ENCODE measurements at regions not wholly inside any gene's neighbourhood (a gene's known extent, or its start where the extent isn't known, plus 50 kb on each side); places are given as distances from the start of the nearest gene placed in this dataset.

DNA sequence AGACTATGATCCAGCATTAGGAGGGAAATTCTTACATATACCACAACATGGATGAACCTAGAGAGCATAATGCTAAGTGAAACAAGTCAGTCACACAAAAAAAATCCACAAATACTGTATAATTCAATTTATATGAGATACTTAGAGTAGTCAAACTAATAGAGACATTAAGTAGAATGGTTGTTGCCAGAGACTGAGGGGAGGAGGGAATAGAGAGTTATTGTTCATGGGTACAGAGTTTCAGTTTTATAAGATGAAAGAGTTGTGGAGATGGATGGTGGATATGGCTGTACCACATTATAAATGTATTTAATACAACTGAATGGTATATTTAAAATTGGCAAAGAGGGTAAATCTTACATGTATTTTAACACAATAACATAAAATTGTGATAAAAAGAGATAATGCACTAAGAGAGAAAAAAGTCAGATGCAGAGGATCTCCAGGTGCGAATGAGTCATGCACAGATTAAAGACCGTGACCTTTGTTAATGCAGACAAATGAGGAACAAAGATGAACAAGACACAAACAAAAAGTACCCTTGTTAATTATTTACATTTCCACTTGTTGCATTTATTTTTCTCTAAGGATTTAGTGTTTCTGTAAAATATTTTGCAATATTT is 541.7 kb upstream of the MEX3C start:
- DNase-seq, result no peak

DNA sequence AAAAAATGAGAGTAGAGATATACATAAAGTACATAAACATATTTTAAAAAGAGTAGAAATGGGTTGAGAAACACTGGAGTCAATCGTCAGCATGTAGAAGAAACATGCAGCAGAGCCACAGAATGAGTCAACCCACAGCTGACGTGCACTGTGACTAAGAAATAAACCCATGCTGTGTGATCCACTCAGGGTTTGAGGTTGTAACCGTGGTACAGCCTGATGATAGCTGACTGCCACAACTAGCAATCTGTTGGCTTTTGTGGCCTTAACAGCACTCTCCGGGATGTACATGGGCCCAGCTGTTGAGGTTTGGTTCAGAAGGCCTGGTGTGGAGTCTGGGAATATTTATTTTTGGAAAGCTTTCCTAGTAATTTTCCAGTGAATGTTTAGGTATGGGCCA is 554.4 kb upstream of the MEX3C start:
- no peak for DNase-seq

DNA sequence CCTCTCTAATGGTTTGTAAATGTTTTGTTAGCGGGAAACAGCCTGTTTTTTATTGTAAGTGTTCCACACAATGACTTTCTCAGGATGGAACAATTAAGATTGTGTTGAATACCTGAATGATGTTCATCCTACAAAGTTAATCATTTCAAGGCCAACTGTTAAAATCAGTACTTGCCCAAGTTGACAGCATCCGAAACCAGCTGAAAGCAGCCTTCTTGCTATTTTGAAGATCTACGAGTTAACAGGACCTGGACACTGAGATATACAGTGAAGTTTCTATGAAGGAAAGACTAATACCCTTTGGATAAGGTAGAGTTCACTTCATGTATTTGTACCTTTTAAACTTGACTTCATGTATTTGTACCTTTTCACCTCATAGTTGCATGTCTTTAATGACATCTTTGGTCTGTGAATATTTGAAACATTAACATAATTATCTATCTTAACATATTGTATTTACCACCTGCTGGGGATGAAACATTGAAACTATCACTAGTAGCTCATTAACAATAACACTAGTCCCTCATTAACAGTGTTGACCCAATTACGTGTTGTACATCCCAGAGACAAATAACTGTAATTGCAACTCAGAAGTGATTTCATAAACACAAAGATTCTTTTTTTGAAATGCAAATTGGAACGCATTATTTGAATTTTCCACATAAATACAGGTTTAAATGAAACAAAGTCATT is 556.0 kb upstream of the MEX3C start:
- no peak for DNase-seq

DNA sequence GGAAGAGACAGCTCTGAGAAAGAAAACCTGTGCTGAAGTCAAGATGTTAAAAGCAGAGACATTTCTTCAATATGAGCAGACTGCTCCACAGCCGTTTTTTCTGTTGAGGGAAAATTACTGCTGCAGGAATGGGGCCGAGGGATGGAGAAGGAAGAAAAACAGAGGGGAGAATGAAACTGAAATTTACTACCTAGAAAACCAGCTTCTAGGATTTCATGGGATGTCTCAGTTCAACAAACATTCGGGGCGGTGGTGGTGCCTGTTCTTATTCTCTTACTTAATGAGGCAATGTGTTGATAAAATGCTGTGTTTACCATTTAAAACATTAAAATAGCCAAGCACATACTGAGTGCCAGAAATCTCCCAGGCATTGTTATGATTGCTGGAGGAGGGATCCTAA is 557.1 kb upstream of the MEX3C start:
- no peak for DNase-seq

DNA sequence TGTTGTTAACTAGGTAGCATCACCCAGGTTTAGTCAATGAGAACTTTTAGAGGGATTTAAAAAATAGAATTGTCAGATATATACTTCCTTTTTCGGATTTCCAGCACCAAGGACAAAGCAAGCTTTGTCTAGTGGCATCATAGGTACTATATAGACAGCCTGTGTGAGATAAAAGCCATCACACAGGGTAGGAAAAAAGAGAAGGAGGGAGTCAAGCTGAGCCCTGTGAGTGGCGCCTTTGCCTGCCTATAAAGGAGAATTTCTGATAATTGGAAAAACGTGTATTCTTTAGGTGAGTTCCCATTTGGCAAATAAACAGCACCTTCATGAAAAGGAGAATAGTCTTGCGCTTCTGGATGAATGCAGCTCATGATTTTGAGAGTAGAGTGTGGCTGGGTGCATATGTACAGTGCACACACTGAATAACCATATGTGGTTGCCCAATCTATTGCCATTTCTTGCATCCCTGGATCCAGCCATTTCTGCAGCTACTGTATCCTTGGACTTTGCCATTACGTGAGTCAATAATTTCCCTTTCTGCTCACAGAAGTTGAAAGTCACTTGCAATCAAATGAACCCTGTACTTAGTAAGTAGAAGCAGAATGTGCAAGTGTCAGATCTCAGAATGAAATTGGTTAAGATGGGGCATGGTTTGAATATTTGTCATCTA is 559.9 kb upstream of the MEX3C start:
- DNase-seq, result no peak

DNA sequence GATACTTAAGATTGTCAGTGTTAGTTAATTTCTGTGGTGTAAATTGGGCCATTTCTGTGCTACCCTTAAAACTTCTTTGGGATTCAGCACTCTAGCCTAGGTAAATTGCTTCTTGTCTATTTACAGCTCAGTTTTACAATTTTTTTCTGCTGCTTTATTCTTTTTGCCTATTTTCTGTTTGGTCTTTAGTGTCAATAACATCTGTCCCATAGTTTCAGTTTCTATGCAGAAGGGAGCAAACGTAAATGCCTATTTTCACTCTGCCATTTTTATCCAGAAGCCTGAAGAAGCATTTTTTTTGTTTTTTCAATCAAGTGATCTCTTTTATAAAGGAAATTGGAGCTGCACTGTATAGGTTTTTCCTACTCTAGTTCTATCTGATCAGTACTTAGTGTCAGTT is 564.9 kb upstream of the MEX3C start:
- DNase-seq, result no peak

DNA sequence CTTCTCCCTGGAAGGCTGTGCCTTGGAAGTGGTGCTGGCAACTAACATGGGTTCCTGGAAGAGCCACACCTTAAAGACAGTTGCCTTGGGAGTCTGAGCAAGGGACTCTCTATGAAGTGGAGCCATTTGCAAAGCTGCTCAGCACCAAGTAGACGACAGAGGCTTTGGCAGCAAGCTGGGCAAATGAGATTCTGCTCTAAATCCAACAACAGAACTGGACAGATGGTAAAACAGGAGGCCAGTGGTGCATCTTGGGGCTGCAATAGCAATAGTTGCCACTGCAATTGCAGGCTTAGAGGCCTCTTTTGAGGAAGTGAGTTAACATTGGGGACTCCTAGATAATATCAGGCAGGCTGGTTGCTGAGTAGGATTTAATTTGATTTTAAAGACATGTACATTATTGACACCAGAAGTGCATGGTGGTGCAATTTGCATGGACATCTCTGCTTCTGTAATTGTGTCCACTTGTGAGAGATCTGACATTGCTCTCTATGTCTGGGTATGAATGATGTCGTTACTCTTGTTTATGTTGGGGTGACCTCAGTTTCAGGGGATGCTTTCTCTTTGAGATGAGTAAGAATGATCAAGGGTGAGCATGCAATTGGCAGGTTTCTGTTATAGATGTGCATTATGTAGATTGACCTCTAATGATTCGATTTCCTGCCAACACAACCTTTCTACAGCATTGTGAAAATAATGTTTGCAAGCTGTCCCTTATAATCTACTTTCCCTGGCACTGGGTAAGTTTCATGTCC is 568.3 kb upstream of the MEX3C start:
- no peak for DNase-seq

DNA sequence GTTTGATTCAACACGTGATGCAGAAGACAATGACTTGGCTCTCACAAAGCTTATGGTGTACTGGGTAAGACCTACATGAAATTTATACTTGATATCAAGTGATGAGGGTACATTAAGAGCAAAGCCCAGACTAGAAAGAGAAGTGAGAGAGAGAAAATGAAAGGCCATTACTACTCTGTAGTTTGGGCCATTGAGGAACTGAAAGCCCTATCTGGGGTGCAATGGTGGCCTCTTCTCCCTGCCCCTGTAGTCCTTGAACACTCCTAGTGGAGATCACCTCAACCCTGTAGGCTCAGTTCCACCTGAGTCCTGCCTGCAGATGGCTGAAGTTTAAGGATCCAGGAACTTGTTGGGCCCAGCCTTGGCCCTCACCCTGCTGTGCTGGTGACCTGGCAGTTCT is 569.8 kb upstream of the MEX3C start:
- no peak for DNase-seq

DNA sequence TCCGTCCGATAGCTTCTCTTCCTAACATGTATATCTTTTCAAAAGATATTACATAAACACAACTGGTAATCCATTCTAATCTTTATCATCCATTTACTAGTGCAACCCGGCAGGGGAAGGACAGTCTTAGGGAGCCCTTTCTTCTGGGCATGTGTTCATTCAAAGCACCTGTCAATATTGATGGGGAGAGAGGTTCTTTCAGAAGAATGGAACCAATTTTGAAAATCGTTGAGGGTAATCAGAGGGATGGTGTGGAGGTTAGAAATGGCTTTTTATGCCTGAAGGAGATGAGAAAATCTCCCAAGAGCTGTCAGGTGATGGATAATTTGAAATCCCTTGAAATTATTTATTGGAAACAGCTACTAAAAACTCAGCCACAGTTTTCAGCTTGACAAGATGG is 561.9 kb upstream of the DCC start:
- no peak for DNase-seq

DNA sequence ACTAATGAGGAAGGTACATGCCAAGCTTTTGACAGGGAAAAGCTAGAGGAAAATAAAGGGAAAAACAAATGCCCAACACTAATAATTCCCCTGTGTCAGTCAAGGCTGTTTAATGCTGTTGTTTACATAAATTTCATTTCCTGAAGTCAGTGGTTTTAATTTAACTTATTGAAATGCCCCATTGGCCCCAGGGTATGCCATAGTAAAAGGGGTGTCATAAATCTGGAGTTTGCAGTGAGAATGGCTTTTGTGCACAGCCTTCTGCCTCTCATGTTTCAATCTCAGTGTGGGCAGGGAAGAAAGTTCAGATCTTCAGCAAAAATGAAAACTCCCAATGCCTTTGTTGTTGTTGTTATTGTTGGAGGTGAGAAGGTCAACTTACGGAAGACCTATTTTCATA is 550.1 kb upstream of the DCC start:
- DNase-seq, result no peak

DNA sequence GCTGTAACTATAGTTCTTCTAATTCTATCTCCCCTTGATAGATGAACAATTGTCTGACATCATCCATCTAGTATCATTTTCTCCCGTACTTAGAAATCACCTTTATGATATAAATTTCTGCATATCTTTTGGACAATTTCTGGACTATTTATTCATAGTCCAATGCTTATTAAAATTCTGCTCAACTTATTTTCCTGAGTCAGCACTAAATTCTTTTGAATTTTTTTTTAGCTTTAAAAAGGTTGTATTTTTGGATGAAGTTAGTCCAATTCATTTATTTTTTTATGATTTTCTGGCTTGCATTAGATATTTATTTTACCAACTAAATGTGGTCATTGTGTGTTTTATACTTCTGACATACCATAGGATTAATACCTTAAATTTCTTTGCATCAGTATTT is 538.5 kb upstream of the DCC start:
- DNase-seq, result no peak

DNA sequence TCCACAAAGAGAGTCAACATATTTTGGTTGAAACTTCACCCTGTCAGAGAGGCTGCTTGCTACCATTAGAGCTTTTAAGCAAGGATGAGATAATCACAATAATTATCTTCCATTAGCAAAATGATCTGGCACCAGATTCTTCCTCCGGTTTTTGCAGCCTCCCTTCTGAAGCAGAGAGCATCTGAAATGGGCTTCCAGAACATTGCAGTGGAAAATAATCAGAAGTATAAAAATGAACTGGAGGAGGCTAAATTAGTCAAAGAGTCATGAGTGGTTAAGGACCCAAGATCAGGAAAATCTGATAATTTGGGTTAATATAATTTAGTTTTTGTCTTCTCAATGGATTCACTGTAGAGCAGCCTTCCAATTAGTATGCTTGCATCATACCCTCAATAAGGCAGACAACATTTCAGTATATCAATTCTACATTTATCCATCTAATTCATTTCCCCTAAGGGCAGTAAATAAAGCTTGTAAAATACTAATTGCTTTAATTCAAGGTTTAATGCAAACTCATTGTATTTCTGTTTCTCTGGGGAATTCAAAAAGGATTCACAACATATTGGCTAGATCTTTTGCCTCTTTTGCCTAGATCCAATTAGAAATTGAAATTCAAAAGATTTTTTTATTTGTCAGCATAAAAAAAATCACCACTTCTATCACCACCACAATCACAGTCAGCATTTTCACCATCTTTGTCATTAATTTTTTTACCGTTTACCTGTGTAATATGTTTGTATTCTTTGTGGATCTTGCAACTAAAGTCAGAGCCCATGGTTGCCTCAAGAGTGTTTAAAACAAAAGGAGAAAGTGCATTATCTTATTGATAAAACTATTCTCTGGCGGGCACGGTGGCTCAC is 537.2 kb upstream of the DCC start:
- DNase-seq, result no peak

DNA sequence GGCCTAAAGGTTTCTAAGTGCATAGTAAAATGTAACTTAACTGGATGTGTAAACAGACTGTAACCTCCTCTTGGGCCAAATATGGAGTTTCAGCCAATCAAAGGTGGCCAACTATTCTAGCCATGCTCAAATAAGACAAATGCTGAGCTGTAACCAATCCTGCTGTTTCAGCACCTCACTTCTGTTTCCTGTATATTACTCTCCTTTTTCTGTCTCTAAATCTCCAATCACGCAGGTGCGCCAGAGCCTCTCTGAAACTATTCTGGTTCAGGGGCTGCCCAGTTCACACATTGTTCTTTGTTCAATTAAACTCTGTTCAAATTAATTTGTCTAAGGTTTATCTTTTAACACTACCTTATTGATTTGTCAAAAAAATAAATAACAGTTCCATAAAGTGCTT is 532.7 kb upstream of the DCC start:
- no peak for DNase-seq

DNA sequence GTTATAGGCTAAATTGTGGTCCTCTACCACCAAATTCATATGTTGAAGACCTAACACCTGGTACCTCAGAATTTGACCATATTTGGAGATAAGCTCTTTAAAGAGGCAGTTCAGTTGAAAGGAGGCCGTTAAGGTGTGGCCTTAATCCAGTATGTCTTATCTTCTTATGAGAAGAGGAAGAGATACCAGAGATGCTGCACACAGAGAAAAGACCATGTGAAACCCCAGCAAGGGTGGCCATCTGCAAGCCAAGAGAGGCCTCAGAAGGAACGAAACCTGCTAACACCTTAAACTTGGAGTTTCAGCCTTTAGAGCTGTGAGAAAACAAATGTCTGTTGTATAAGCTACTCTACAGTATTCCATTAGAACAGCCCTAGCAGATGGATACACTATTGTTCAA is 528.1 kb upstream of the DCC start:
- DNase-seq, result no peak

DNA sequence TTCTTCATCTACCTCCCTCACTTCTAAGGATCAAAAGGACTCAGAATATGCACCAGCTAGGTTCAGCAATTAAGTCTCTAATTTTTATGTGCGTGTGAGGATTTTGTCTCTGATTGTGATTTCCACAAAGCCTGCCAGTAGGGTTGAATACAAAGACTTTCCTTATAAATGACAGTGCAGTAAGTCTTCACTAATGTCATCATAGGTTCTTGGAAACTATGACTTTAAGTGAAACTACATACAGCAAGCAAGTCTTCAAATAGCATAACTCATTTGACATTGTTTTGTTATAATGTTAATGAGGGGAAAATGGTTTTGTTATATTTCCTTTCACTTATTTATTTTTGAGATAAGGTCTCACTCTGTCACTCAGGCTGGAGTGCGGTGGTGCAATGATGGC is 526.3 kb upstream of the DCC start:
- no peak for DNase-seq

DNA sequence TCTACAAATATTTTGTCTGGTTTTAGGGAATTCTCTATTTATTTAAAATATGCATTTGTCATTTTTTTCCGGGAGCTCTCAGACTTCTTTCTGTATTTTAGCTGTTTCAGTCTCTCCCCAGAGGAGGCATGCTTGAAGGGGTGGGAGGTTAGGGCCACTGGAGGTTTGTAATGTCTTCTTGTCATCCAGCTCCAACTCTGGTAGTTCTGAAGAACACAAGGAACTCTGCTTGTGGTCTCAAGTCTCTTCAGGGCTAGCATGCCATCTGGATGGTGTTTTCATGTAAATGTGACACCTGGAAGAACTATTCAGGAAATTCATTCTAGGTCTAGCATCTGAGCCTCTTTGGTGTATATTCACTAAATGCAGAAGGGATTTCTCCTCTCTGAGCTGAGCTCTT is 518.4 kb upstream of the DCC start:
- DNase-seq, result no peak

DNA sequence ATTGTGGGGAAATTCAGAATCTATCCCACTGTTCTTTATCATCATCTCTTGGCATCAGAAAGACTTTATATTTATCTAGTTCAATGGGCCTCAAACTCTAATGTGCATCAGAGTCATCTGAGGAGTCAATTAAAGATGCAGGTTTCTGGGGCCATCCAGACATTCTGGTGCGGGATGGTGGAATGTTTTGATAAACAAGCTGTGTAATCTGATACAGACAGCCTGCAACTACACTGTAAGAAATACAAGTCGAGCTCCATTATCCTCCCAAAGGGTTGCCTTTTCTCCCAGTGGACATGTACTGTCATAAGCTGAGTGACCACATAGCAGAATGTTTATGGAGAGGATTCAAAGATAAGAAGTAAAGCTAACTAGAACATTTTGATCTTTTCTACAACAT is 515.3 kb upstream of the DCC start:
- DNase-seq, result no peak

DNA sequence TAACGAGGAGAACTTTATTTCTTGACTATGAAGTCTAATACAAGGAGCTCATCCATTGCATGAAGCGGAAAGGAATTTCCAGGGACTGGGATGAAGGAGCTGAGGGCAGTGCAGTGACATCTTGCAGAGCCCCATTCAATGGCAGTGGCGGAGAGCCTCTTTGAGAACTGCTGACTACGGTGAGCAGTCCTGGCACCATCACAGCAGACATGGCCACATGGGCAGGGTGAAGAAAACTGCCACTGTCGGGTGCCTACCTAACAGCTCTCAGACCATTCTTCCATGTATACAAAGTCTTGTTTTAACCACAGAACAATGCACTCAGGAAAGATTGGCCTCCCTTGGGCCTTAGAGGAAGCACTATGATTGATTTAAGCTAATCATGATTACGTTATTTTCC is 506.1 kb upstream of the DCC start:
- DNase-seq, result no peak

DNA sequence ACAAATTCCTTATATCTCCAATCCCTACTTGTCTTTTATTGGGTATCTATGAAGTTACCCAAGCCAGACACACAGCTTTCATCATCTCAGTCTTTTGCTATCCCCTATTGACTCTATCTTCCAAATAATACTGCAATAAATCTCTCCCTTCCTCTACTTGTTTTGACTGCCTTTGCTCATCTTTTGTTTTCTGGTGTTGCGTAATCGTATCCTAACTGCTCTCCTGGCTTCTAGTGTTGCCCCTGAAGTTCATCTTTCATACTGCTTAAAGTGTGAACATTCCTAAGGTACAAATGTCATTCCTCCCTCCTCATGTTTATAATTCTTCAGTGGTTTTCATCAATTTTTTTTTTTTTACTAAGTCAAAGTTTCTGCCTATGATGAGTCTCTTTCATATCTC is 491.3 kb upstream of the DCC start:
- DNase-seq, result no peak

DNA sequence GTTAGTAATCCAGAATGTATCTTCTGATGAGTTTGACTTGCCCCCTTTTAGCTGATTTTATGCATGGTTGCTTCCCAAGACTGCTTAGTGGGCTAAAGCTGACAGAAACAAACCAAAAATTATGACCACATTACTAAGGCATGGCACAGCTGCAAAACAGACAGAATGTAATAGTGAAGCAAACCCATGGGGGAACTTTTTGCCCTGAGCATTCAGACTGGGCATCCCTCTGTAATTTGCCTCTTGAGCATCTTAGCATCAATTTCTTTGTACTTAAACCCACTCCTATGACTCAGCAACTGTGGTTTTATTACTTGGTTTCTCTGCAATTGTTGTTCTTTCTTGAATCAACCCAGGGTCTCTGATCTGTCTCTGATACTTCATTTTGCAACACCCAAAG is 487.3 kb upstream of the DCC start:
- DNase-seq, result no peak

DNA sequence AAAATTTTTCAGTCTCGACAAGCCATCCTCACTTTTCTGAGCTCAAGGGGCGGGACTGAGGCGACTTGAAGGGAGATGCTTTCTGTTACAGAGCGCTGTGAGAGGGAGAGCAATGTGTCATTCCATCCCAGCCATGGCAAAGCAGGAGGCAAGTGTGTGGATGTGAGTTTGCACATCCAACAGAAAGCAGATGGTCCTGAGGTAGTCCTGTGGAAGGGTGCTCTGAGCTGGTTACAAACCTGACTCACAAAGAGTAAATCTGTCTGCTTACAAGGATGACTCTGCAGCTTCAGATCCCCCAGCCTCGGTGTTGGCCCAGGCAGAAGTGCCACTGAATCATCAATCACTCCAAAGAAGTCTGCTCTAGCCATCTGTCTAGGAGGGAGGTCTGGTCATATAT is 482.0 kb upstream of the DCC start:
- DNase-seq, result no peak

DNA sequence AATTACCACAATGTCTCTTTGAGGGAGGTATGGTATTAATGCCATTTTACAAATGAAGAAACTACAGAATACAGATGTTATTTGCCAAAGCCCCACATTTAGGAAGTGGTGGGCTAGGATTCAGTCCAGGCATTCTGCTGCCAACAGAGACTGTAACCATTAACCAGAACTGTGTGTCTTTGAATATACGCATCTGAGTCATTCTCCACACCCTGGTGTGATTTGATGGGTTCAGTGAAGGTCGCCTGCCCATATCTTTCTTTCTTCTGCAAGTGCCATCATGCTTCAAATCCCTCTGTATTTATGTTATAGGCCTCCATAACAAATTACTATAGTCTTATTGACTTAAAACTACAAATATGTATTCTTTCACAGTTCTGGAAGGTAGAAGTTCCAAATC is 479.0 kb upstream of the DCC start:
- no peak for DNase-seq
